SK-N-SH (cell line): ENCODE measurements at regions not wholly inside any gene's neighbourhood (a gene's known extent, or its start where the extent isn't known, plus 50 kb on each side); places are given as distances from the start of the nearest gene placed in this dataset.

Source experiments
- POLR2AphosphoS5 ChIP-seq: IDR thresholded peaks from 2 replicates; pipeline ENCODE4 v1.6.1; 2012; ENCODE audit warnings: low read depth, low read length
- TF ChIP-seq, protein P1 (sequence below): fragments of 200-600 bp; sonication (generic); IDR thresholded peaks from 2 replicates; pipeline ENCODE4 v1.6.1; 2017; ENCODE audit warnings: antibody characterized with exemption, mild to moderate bottlenecking, moderate library complexity

DNA sequence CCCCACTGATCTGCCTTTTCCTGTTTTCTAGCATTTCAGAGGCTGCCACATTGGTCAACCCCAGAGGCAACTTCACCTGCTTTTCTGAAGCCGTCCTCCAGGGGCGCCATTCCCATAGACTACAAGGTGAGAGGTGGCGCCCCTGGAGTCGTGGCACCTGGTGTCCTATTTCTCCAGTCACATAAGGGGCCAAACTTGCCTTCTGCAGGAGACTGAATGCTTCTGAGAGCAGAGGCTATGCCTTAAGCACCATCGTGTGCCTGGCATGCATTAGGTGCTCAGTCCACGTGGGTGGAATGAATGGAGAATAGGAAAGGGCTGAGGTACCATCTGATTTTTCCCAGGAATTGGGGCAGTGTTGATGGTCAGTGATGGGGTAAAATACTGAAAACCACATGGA lies 164.8 kb downstream of the HAPSTR1 start:
- TF ChIP-seq, protein P1, sequence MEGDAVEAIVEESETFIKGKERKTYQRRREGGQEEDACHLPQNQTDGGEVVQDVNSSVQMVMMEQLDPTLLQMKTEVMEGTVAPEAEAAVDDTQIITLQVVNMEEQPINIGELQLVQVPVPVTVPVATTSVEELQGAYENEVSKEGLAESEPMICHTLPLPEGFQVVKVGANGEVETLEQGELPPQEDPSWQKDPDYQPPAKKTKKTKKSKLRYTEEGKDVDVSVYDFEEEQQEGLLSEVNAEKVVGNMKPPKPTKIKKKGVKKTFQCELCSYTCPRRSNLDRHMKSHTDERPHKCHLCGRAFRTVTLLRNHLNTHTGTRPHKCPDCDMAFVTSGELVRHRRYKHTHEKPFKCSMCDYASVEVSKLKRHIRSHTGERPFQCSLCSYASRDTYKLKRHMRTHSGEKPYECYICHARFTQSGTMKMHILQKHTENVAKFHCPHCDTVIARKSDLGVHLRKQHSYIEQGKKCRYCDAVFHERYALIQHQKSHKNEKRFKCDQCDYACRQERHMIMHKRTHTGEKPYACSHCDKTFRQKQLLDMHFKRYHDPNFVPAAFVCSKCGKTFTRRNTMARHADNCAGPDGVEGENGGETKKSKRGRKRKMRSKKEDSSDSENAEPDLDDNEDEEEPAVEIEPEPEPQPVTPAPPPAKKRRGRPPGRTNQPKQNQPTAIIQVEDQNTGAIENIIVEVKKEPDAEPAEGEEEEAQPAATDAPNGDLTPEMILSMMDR: peak; percentile 38
- no peak for TF ChIP-seq POLR2AphosphoS5
